GM18873 (cell line): ENCODE measurements at regions not wholly inside any gene's neighbourhood (a gene's known extent, or its start where the extent isn't known, plus 50 kb on each side); places are given as distances from the start of the nearest gene placed in this dataset.
"Not testable (repeated sequence)": the region's sequence is repeated elsewhere in the genome, so short reads cannot be mapped to it uniquely, and the experiment has no call there.

Experiments
- ATAC-seq: cut with Tn5 transposase; IDR thresholded peaks from one replicate; pipeline ENCODE4 v1.9.1; 2021; ENCODE audit warnings: mild to moderate bottlenecking, moderate library complexity, moderate number of reproducible peaks; ENCODE audit not compliant: unreplicated experiment, low FRiP score

- ATAC-seq = no peak
Observed at GRCh38 chr6:103538381-103538780, 1321.3 kb downstream of the HACE1 start.

GRCh38 chr6:103534814-103535213 lies 1324.9 kb downstream of the HACE1 start:
- ATAC-seq = no peak

DNA sequence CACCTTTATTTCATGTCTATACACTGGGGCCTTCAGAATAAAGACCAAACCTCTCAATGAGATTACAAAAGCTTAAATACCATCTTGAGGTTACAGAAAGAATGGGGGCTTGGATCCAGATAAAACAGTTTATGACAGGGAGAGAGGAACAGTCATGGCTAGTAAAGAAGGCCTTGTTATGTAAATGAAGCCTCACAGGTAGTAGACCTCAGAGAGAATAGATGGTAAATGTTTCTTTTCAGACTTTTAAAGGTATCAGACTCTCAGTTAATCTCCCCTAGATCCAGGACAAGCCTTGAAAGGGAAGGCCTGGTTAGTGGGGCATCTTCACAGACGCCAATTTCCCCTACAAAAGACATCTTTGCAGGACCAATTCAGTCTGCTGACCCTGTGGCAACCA lies 1325.6 kb downstream of the HACE1 start:
- ATAC-seq = no peak

- no peak for ATAC-seq
Observed at GRCh38 chr6:103522045-103522444, 1337.7 kb downstream of the HACE1 start.

DNA sequence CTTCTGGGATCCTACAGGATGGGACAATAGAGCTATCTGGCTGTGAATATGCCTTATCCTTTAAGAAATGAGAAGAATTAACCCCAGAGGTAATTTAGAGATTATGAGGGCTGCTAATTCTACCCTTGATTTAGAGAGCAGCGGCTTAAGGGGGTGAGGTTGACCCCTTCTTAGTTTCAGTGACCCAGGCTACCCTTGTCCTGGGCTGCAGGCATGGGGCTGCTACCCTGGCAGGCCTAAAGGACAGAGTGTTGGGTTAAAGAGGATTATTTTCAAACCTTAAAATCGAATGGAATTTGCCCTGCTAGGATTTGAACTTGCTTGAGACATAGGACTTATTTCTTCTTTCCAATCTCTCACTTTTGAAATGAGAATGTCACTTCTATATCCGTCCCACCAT lies 1343.4 kb downstream of the HACE1 start:
- no peak for ATAC-seq

DNA sequence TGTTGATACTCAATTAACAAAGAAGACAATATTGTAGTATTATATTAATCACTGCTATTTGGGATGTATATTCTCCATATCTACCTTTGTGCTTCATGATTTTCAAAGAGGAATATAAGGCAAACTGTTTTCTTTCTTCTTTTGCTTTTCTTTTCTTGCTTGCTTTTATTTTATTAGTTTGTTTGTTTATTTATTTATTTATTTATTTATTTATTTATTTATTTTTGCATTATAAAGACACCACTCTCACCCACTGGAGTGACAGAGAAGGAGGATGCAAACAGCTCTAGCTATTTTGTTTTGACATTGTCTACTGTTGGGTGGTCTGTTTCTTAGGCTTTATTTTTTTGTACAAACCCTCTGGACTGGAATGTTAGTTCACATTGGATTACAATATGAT lies 1352.7 kb downstream of the HACE1 start:
- no peak for ATAC-seq

DNA sequence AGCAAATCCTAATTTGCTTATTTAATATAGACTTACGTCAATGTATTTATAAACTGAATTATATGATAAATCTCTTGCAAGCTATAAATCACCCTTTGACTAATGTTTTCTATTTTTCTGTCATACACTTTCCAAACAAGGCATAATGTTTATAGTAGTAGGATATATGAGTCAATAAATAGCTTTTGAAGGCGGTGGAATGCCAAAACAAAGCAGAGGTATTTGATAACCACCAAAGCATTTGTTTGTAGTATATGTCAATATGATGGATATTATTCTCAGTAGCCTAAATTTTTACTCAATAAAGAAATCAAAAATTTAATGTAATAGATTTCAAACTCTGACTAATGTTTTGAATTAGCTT lies 1354.6 kb downstream of the HACE1 start:
- ATAC-seq = no peak

GRCh38 chr6:103504501-103505154 lies 1355.1 kb downstream of the HACE1 start:
- ATAC-seq = no peak

GRCh38 chr6:103496588-103496987 lies 1363.1 kb downstream of the HACE1 start:
- not testable (repeated sequence) for ATAC-seq

GRCh38 chr6:103456652-103457051 lies 1403.1 kb downstream of the HACE1 start:
- ATAC-seq = no peak

DNA sequence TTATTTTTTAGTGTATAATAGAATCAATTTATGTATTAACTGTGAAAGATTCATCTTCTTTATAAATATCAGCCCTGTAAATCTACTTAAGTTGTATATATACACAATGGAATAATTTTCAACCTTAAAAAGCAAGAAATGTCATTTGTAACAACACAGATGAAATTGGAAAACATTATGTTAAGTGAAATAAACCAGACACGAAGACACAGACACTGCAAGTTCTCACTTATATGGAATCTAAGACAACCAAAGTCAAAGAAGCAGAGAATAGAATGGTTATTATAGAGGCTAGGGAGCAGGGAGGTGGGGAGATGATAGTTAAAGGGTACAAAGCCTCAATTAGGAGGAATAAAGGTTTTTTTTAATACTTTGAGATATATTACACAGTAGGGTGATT lies 1404.4 kb downstream of the HACE1 start:
- no peak for ATAC-seq

DNA sequence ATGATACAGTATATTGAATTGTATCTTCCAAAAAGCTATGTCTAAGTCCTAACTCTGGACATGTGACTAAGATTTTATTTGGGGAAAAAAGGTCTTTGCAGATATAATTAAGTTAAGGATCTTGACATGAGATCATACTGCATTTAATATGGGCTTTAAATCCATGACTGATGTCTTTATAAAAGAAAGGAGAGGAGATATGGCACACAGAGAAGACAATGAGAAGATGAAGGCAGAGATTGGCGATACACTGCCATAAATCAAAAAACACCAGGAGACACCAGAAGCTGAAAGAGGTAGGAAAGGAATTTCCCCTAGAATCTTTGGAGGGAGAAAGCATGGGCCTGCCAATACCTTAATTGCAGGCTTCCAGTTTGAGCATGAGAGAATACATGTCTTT lies 1450.2 kb downstream of the HACE1 start:
- no peak for ATAC-seq

- no peak for ATAC-seq
Observed at GRCh38 chr6:103405321-103405720, 1454.4 kb downstream of the HACE1 start.

GRCh38 chr6:103404799-103405198 lies 1454.9 kb downstream of the HACE1 start:
- no peak for ATAC-seq

- no peak for ATAC-seq
Observed at GRCh38 chr6:103396768-103397167, 1463.0 kb downstream of the HACE1 start.

DNA sequence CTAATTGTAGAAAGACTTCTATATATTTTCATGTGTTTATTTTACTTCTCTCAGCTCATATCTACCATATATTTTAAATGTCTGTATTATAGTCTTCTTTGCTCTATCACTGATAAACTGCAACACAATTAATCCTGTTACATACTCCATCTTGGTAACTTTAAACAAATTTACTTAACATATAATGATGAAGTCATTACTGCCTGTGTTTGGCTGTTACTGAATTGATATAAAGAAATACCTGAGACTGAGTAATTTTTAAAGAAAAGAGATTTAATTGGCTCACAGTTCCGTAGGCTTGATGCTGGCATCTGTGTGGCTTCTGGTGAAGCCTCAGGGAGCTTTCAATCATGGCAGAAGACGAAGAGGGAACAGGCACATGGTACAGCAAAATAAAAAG lies 1480.4 kb downstream of the HACE1 start:
- ATAC-seq = no peak

DNA sequence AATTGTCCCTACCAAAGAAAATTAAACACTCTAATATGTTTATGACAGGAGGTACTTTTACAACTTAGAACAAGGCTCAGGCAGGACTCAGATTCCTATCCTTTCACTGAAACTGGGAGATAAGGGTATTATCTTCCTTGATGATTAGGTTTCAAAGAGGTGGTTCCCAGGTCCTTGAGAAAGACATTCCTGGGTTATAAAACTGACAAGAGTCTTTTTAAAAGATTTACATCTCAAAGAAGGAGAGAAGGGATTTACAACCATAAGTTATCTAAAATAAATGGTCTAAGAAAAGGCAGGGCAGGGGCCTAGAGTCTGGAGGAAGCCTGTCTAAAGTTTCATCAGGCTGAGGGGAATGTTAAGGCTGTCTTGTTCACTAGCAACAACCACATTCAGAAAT lies 1492.5 kb downstream of the HACE1 start:
- ATAC-seq = no peak

DNA sequence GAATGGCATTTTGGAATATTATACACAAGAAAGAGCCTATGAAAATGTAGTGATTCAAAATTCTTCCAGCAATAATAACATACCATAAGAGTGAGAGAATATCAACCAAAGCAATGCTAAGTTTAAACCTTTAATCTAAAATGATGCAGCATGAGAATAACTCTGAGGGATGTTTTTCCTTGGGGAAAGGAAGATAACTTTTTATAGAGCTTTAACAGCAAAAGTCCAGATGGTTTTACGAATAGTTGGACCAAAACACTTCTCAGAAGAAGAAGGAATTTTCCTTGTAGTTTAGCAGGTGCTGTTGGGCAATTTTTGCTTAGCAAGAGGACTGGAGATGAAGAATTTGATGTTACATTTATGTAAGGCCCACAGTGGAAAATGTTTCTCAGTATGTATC lies 1503.2 kb downstream of the HACE1 start:
- ATAC-seq = no peak

DNA sequence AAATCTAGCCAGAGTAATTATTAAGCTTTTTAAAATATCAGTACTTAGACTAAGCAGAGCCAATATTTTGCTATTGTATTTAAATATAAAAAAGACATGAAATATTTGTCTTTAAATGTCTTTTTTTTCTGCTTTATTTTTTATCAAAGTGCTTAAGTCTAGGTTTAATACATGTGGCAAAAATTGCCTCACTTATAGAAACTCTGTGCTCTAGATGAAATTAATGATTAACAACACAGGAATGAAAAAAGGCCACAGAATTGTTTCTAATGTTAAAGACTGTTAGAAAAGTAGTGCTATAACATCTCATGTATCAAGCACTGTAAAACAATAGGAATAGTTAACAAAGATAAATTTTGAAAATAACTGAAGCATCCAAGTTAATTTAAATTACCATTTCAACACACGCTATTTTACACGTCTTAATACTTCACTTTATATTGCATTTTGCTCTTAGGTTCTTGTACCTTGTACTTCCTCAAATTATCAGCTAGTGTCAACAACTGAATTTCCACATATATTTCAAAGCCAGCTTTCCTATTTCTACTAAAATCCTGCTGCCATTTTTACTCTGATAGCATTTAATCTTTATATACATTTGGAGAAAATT lies 1515.1 kb downstream of the HACE1 start:
- no peak for ATAC-seq

DNA sequence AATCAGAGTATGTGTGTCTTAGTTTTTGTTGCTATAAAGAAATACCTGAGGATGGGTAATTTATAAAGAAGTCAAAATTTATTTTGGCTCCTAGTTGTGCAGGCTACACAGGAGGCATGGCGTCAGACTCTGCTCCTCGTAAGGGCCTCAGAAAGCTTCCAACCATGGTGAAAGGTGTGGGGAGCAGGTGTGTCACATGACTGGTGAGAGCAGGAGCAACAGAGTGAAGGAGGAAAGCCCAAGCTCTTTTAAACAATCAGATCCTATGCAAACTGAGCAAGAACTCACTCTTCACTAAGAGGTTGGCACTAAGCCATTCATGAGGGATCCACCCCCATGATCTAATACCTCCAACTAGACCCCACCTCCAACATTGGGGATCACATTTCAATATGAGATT lies 1524.3 kb downstream of the HACE1 start:
- ATAC-seq = no peak

GRCh38 chr6:103326760-103327757 lies 1532.7 kb downstream of the HACE1 start:
- no peak for ATAC-seq
